ENCODE measurements at regions not wholly inside any gene's neighbourhood (a gene's known extent, or its start where the extent isn't known, plus 50 kb on each side); places are given as distances from the start of the nearest gene placed in this dataset.

- TF ChIP-seq, protein P1, sequence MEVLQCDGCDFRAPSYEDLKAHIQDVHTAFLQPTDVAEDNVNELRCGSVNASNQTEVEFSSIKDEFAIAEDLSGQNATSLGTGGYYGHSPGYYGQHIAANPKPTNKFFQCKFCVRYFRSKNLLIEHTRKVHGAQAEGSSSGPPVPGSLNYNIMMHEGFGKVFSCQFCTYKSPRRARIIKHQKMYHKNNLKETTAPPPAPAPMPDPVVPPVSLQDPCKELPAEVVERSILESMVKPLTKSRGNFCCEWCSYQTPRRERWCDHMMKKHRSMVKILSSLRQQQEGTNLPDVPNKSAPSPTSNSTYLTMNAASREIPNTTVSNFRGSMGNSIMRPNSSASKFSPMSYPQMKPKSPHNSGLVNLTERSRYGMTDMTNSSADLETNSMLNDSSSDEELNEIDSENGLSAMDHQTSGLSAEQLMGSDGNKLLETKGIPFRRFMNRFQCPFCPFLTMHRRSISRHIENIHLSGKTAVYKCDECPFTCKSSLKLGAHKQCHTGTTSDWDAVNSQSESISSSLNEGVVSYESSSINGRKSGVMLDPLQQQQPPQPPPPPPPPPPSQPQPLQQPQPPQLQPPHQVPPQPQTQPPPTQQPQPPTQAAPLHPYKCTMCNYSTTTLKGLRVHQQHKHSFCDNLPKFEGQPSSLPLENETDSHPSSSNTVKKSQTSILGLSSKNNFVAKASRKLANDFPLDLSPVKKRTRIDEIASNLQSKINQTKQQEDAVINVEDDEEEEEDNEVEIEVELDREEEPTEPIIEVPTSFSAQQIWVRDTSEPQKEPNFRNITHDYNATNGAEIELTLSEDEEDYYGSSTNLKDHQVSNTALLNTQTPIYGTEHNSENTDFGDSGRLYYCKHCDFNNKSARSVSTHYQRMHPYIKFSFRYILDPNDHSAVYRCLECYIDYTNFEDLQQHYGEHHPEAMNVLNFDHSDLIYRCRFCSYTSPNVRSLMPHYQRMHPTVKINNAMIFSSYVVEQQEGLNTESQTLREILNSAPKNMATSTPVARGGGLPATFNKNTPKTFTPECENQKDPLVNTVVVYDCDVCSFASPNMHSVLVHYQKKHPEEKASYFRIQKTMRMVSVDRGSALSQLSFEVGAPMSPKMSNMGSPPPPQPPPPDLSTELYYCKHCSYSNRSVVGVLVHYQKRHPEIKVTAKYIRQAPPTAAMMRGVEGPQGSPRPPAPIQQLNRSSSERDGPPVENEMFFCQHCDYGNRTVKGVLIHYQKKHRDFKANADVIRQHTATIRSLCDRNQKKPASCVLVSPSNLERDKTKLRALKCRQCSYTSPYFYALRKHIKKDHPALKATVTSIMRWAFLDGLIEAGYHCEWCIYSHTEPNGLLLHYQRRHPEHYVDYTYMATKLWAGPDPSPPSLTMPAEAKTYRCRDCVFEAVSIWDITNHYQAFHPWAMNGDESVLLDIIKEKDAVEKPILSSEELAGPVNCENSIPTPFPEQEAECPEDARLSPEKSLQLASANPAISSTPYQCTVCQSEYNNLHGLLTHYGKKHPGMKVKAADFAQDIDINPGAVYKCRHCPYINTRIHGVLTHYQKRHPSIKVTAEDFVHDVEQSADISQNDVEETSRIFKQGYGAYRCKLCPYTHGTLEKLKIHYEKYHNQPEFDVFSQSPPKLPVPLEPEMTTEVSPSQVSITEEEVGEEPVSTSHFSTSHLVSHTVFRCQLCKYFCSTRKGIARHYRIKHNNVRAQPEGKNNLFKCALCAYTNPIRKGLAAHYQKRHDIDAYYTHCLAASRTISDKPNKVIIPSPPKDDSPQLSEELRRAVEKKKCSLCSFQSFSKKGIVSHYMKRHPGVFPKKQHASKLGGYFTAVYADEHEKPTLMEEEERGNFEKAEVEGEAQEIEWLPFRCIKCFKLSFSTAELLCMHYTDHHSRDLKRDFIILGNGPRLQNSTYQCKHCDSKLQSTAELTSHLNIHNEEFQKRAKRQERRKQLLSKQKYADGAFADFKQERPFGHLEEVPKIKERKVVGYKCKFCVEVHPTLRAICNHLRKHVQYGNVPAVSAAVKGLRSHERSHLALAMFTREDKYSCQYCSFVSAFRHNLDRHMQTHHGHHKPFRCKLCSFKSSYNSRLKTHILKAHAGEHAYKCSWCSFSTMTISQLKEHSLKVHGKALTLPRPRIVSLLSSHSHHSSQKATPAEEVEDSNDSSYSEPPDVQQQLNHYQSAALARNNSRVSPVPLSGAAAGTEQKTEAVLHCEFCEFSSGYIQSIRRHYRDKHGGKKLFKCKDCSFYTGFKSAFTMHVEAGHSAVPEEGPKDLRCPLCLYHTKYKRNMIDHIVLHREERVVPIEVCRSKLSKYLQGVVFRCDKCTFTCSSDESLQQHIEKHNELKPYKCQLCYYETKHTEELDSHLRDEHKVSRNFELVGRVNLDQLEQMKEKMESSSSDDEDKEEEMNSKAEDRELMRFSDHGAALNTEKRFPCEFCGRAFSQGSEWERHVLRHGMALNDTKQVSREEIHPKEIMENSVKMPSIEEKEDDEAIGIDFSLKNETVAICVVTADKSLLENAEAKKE (CRISPR knock-in tag; IDR thresholded peaks at IDR 0.05) = no peak
Observed at GRCh38 chr7:115097175-115097671, 175.3 kb downstream of the MDFIC start (continued).

DNA sequence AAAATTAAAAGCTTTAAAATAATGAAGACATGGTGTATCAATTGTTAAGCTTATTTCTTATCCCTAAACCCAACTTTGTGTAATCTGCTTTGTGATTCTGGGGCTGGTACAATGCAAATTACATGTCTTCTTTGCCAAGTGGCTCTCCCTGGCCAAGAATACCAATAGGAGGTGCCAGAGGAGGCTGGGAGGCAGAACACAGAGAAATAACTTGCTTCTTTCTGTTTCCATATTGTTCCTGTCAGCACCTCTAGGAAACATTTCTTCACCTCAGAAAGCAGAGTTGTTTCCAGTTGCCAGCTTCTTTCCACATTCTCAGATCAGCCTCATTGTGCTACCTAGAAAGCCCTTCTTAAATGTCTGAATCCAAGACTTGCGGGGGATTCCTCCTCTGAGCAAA lies 174.4 kb downstream of the MDFIC start:
- H3K4me1 Mint-ChIP-seq = peaks cover 13% of the 10 kb centered on the region
- H3K36me3 ChIP-seq (ENCODE audit: insufficient read depth) = no peaks in the 10 kb centered on the region
- no peak overlapping the region for H3K27ac Mint-ChIP-seq
- no peak overlapping the region for H3K4me2 ChIP-seq
- H2AFZ ChIP-seq = no peak overlapping the region; the same call in 1 of the 2 replicates
- H3K27me3 ChIP-seq (ENCODE audit: insufficient read depth) = no peaks in the 10 kb centered on the region
- ATAC-seq (no peak), DNase-seq (ENCODE audit: low spot score) (peak; percentile 3)
- H3K4me3 ChIP-seq = no peak overlapping the region
- no peaks in the 10 kb centered on the region for H3K36me3 Mint-ChIP-seq (ENCODE audit: low read depth)
- H3K4me3 Mint-ChIP-seq = no peak overlapping the region
- no peaks in the 10 kb centered on the region for H3K9me2 ChIP-seq (ENCODE audit: insufficient read depth)
- peaks cover 1% of the 10 kb centered on the region for H3K27me3 Mint-ChIP-seq (ENCODE audit: insufficient read depth, low read depth, poor library complexity)
- no peaks in the 10 kb centered on the region for H4K20me1 ChIP-seq (replicated peaks; ENCODE audit: insufficient read depth)
- H3K9me3 Mint-ChIP-seq = no peaks in the 10 kb centered on the region
- H3K27ac ChIP-seq (ENCODE audit: low read depth) = no peak overlapping the region
- 0 out of 2 replicates have a peak, but pooled peaks cover 8% of the 10 kb centered on the region for H3K4me1 ChIP-seq (ENCODE audit: insufficient read depth)
- TF ChIP-seq EZH2 (IDR thresholded peaks at IDR 0.05; ENCODE audit: low read depth, unreplicated experiment) = no peak
- no peak for TF ChIP-seq REST (IDR thresholded peaks at IDR 0.05; ENCODE audit: unreplicated experiment)
- TF ChIP-seq NANOG (IDR thresholded peaks at IDR 0.05; ENCODE audit: borderline replicate concordance) = no peak
- TF ChIP-seq ZNF114 (CRISPR knock-in tag; IDR thresholded peaks at IDR 0.05) = no peak
- no peak for TF ChIP-seq JUNB (IDR thresholded peaks at IDR 0.05; ENCODE audit: unreplicated experiment)
- 0 out of 4 replicates have a peak, but pooled peaks have one; percentile 10 to 14 for TF ChIP-seq CTCF (conservative IDR thresholded peaks at IDR 0.05; ENCODE audit: low read depth in 2 of 2)
- no peak for TF ChIP-seq STAT1 (IDR thresholded peaks at IDR 0.05; ENCODE audit: unreplicated experiment)
- H3K79me2 ChIP-seq (replicated peaks; ENCODE audit: insufficient read depth) = no peaks in the 10 kb centered on the region
- no peaks in the 10 kb centered on the region for H3F3A ChIP-seq (replicated peaks; ENCODE audit: low read depth)
